HG03159 (cell line): ENCODE measurements at regions not wholly inside any gene's neighbourhood (a gene's known extent, or its start where the extent isn't known, plus 50 kb on each side); places are given as distances from the start of the nearest gene placed in this dataset.

ENCODE experiments used
- ATAC-seq: cut with Tn5 transposase; IDR thresholded peaks from one replicate; pipeline ENCODE4 v1.9.1; 2021; ENCODE audit warnings: mild to moderate bottlenecking, moderate library complexity; ENCODE audit not compliant: unreplicated experiment

GRCh38 chr15:93223803-93224202 is 134.8 kb upstream of the RGMA start:
- no peak for ATAC-seq

GRCh38 chr15:93221759-93222158 is 132.7 kb upstream of the RGMA start:
- ATAC-seq: no peak

DNA sequence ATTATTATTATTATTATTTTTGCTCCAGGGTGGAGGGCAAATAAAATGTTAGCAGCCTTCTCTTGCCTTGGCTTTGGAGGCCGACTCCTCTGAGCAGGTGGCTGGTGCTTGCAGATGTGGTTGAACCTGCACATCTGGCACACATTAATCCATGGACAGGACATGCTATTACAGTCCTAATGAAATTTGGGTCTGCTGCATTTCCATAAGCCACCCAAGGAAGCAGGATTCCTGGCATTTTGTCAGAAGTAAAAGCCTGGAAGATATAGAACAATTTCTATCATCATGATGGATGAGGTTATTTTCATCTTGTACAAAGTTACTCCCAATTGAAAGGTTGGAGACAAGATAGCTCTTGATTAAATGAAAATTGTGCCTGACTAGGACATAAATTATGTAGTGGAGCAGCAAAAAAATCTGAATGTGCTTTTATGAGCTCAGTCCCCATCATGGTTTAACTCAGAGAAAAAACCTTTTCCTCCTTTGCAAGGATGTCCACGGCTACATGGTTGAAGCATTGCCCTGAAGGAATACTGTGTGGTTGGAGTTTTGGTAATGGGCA is 130.9 kb upstream of the RGMA start:
- no peak for ATAC-seq

GRCh38 chr15:93217343-93217742 is 128.3 kb upstream of the RGMA start:
- ATAC-seq: no peak

DNA sequence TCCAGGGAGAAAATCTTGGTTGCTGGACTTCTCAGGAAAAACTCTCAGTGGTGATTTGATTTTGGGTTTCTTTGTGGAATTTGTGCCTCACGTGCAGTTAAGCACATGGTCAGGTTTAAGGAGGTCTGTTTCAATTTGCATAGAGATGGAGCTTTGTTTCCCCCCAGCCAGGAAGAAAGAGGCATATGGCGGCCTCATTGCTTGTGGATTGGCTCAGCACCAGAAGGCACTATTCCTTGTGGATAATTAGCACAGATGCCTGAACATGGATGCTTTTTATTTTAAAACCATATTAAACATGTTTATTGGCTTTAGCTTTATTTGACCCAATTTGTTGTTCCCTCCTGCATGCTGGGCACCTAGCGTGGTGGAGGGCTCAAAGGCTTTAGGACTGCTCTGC is 125.1 kb upstream of the RGMA start:
- ATAC-seq: no peak

DNA sequence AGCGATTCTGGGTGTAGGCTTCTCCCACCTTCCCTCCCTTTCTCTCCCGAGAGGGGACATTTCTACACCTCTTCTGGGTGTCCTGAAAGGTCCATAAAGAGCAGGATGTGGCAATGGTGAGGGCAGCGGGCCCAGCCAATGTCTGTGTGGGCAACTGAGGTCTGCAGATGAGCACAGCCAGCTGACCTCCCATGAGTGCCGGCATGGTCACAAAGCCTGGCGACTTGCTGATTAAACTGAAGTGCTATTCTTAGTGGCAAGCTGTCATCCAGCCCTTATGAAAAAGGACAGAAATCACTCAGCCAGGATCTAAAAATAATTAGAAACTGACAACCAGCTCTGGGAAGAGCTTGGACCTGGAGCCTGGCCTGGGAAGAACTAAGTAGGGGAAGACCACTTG is 124.3 kb upstream of the RGMA start:
- ATAC-seq: no peak

- no peak for ATAC-seq
These were observed 123.6 kb upstream of the RGMA start for GRCh38 chr15:93212578-93212977.

DNA sequence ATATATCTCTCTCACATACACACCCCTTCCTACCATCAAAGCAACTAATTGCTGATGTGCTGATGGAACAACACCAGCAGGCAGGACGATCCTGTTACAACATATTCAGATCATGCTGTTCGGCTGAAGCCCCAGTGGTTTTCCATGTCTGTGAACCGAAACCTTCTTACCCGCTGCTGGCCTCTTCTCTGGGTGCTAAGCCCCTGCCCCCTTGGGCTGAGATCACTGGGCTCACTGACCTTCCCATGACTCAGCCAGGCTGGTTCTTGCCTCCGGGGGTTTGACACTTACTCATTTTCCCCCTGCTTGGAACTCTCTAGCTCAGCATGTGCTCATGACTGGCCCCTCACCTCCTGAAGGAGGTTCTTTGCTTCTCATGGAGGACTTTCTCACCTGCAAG is 122.0 kb upstream of the RGMA start:
- ATAC-seq: no peak

DNA sequence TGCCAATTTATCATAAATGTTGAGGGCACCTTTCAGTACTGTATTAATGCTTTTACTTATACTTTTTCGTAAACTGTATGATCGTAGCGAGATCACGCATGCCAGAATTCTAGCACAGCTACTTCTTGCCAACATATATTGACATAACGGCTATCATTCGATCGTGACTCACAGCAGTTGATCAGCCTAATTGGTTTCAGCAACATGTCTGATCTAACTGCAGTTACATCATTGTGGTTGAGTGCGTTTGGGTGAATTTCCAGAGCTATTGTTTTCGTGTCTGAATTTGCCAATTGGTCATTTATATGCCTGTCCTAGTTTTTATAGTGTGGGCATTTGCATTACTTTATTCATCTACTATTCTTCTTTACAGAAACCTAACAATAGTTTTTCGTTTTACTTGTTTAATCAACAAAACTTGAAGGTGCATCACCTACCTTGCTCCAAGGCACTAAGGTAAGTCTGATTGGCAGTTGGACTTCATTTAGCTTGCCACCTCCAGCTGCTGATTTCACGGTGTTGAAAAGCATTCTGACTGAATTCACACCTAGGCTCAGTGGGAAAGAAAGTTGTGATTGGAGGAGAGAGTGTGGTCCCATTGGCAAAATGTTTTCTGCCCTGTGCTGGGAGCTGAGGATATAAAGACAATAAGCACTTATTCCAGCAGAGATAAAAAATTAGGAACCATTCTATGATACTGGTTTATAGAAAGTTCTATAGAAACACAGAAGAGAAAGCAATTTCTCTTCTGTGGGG is 120.9 kb upstream of the RGMA start:
- no peak for ATAC-seq

DNA sequence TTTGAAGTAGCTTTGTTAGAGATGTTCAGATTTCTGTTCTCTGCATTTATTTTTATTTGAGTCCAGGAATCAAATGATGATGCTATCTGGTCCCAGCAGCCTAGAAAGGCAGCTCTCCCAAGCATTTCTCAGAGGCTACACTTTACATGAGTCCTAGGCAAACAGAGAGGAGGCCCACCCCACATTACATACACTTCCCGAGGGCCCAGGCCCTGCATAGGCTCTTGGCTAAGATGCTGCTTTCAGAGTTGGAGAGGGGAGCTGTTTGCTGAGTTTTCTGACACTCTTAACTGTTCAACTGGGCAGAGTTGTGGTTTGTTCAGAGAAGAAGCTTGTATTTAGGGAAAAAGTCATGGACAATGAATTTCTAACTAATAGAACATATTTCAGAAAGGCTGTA is 117.9 kb upstream of the RGMA start:
- ATAC-seq: no peak

GRCh38 chr15:93205413-93205812 is 116.4 kb upstream of the RGMA start:
- no peak for ATAC-seq

GRCh38 chr15:93203036-93203435 is 114.0 kb upstream of the RGMA start:
- ATAC-seq: no peak

DNA sequence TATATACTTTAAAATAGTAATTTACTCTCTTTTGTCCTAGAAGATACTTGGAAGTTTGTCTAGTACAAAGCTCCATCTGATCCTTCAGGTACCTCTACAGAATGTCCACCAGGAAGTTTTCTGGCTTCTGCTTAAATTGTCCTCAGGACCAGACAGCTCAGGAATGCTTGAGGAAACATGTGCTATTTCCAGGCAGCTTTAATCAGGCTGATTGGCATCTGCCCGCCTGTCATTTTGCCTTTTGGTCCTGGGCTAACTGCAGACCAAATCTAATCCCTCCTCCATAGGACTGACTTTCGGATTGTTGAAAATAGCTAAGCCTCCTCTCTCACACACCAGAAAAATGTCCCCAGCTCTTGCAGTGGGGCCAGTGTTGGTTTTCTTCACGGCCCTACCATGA is 113.4 kb upstream of the RGMA start:
- ATAC-seq: no peak

GRCh38 chr15:93201940-93202339 is 112.9 kb upstream of the RGMA start:
- ATAC-seq: no peak

DNA sequence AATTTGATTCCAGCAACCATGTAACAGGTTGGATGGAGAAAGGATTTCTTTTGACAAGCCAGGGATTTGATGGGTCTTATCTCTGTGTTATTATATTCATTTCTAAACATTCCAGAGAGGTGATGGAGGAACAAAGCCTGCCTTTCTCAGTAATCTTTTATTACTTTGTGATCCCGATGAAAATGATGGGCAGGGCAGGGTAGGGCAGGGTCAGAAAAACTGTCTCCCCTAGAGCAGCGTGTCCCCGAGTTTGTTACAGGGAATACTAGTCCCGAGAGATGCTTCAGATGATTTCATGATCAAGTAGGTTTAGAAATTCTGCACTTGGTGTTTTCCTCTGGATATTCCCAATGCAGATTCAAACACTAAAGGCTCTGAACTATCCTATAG is 111.8 kb upstream of the RGMA start:
- no peak for ATAC-seq

DNA sequence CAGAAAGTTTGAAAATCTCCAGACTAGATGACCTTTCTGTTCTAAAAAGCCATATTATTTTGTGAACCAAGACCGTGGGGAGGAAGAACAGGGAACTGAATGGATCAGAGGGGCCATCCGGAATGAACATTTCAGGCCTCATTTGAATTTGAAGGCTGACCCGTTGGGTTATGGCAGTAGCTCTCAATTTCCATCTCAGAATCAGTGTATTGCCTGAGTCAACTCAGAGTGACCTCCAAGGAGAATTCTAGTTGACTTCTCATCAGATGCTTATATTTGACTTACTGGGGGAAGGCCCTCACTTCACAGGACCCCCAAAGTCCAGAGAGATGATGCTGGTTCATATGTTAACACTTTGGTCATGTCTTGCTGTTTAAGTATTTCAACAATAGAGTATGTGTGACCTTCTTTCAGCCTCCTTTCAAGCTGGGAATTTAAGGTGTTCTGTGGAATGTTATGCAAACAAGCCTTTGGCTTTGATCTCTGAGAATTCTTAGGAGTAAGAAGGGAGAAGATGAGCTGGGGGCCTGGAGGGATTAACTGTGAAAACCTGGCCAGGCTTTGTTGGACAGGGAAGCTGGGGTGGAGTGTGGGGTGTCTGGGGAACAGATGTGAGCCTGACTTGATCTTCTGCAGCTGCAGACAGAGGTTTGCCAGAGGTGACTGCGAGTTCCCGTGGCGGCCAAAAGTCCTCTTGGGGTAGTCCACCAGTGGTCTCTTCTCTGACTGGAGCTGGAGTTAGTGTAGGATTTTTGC is 111.2 kb upstream of the RGMA start:
- no peak for ATAC-seq

DNA sequence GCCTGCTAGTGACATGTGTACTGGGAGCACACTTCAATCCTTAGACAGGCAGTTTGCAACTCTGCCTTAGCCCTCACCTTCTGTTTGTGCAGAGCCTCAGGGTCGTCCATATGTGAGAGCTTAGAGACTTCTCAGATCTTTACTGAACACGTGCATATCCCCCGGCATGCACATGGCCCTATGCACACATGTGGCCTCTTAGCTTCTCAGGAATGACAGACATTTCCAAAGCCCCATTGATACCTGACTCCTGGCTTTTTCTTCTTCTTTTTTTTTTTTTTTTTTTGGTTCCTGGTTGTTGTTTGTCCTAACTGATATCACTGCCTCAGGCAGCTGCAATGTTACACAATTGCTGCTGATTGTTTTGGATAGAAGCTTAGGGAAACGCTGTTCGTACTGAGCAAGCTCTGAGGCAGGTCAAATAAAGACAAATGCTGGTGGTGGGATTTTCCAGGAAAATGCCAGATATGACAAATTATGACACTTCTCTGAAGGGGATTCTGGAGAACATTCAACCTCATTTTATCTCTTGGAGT is 107.2 kb upstream of the RGMA start:
- no peak for ATAC-seq

DNA sequence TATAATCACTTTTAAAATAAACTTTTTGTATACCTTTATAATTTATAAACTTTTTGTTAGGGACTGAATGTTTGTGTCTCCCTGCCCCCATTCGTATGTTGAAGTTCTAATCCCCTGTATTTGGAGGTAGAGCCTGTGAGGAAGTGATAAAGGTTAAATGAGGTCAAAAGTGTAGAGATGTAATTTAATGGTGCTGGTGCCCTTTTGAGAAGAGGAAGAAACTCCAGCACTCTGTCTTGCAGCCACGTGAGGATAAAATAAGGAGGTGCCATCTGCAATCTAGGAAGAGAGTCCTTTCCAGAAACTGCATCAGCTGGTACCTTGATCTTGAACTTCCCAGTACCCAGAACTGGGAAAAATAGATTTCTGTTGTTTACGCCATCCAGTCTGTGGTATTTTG is 106.1 kb upstream of the RGMA start:
- ATAC-seq: no peak

DNA sequence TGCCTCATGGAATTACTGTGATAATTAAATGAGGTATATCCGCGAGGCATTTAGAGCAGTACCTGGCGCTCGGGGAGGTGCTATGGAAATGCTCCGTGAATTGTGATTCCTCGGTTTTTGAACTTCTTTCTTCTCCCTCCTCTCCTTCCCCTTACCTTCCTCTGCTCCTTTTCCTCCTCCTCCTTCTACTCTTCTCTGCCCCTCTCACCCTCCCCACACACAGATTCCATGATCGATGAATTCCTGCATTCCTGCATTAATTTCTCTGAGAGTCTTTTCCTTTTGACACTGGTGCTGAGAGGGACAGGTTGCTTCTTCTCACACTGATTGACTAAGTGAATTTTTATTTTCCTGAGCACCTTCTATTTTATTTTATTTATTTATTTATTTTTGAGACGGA is 101.2 kb upstream of the RGMA start:
- ATAC-seq: no peak

- ATAC-seq: no peak
These were observed 100.5 kb upstream of the RGMA start for GRCh38 chr15:93189561-93189960.

- ATAC-seq: no peak
These were observed 99.2 kb upstream of the RGMA start for GRCh38 chr15:93188236-93188635.

DNA sequence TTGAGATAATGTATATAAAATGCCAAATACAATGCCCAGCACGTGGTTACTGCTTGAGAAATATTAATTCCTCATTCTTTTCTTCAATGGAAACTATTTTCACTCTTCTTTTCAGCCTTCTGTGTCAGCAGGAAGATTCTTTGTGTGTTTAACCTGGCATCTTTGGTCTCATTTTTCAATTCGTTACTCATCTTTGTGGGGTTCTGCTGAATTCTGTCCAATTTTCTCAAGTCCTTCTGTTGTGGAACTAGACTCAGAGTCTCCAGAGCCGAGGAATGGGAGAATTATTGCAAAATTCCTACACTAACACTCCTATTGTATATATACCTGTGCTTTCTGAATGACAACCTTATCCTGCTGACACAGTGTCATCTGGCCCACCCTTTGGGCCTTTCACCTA is 96.8 kb upstream of the RGMA start:
- no peak for ATAC-seq
